ENCODE measurements at regions not wholly inside any gene's neighbourhood (a gene's known extent, or its start where the extent isn't known, plus 50 kb on each side); places are given as distances from the start of the nearest gene placed in this dataset.

DNA sequence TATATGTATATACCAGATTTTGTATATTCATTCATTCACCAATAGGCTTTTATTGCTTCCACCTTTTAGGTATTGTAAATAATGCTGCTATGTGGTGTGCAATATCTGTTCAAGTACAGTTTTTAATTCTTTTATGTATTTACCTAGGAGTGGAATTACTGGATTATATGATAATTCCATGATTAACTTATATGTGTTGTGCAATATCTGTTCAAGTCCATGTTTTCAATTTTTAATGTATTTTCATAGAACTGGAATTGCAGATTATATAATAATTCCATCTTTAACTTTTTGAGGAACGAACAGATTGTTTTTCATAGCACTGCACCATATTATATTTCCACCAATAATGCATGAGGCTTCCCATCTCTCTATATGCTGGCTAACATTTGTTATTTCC lies 50.6 kb upstream of the L3MBTL4 start:
- H4K20me1 ChIP-seq (ENCODE audit: insufficient read depth, poor library complexity, severe bottlenecking) = no peaks in the 10 kb centered on the region

DNA sequence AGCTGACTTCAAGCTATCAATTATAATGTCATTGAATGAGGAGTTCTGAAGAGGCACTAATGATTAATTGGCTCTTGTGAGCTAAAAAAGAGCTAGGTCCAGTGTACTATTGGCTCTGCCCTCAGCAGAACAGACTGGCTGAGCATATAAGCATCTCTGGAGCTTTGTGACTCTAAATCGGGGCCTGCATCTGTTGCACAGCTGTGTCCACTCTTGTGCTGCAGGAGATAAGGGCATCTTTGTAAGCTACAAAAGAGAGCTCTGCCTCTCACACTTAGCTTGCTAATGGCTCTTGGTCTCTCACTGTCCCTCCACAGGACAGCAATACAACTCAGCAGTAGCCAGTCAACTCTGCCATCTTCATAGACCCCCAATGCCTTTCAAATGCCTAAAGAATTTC lies 61.5 kb upstream of the L3MBTL4 start:
- Histone ChIP-seq H3K36me3 (replicated peaks; ENCODE audit: insufficient read depth, low read depth) (no peaks in the 10 kb centered on the region), H3K4me3 (no peak overlapping the region), H3K4me1 (ENCODE audit: insufficient read depth) (no peaks in the 10 kb centered on the region), H3K9me3 (ENCODE audit: low read depth) (no peaks in the 10 kb centered on the region), H3K27me3 (no peaks in the 10 kb centered on the region), H3K79me2 (no peaks in the 10 kb centered on the region), H2AFZ (no peak overlapping the region), H4K20me1 (ENCODE audit: insufficient read depth, poor library complexity, severe bottlenecking) (no peaks in the 10 kb centered on the region), H3K4me2 (no peak overlapping the region), H3K9me2 (replicated peaks; ENCODE audit: insufficient read depth) (no peaks in the 10 kb centered on the region), H3K27ac (no peak overlapping the region)
- no peak for DNase-seq (ENCODE audit: low spot score)
- 36% methylated on average over 1 of the region's 1 CpG for WGBS (ENCODE audit: low lambda C conversion rate, missing lambda C conversion rate)
- TF ChIP-seq EZH2 (IDR thresholded peaks at IDR 0.05; ENCODE audit: borderline replicate concordance) (no peak), EZH2phosphoT487 (IDR thresholded peaks at IDR 0.05; ENCODE audit: low read depth, severe bottlenecking, unreplicated experiment) (no peak)
- TF ChIP-seq, protein P1, sequence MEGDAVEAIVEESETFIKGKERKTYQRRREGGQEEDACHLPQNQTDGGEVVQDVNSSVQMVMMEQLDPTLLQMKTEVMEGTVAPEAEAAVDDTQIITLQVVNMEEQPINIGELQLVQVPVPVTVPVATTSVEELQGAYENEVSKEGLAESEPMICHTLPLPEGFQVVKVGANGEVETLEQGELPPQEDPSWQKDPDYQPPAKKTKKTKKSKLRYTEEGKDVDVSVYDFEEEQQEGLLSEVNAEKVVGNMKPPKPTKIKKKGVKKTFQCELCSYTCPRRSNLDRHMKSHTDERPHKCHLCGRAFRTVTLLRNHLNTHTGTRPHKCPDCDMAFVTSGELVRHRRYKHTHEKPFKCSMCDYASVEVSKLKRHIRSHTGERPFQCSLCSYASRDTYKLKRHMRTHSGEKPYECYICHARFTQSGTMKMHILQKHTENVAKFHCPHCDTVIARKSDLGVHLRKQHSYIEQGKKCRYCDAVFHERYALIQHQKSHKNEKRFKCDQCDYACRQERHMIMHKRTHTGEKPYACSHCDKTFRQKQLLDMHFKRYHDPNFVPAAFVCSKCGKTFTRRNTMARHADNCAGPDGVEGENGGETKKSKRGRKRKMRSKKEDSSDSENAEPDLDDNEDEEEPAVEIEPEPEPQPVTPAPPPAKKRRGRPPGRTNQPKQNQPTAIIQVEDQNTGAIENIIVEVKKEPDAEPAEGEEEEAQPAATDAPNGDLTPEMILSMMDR (IDR thresholded peaks at IDR 0.05; ENCODE audit: poor library complexity) = no peak

More for the DNA sequence above, 50.6 kb upstream of the L3MBTL4 start:
- Histone ChIP-seq H3K27ac (no peak overlapping the region), H3K9me2 (replicated peaks; ENCODE audit: insufficient read depth) (no peaks in the 10 kb centered on the region), H3K4me3 (no peak overlapping the region), H3K27me3 (peaks cover 8% of the 10 kb centered on the region), H3K4me1 (ENCODE audit: insufficient read depth) (no peaks in the 10 kb centered on the region), H3K9me3 (ENCODE audit: low read depth) (no peaks in the 10 kb centered on the region), H3K4me2 (no peak overlapping the region), H2AFZ (no peak overlapping the region), H3K79me2 (no peaks in the 10 kb centered on the region), H3K36me3 (replicated peaks; ENCODE audit: insufficient read depth, low read depth) (no peaks in the 10 kb centered on the region)
- TF ChIP-seq EZH2 (IDR thresholded peaks at IDR 0.05; ENCODE audit: borderline replicate concordance) (no peak), EZH2phosphoT487 (IDR thresholded peaks at IDR 0.05; ENCODE audit: low read depth, severe bottlenecking, unreplicated experiment) (no peak)
- TF ChIP-seq, protein P1 (IDR thresholded peaks at IDR 0.05; ENCODE audit: poor library complexity) = no peak
- no peak for DNase-seq (ENCODE audit: low spot score)
- 97% methylated on average over 1 of the region's 1 CpG for WGBS (ENCODE audit: low lambda C conversion rate, missing lambda C conversion rate)

DNA sequence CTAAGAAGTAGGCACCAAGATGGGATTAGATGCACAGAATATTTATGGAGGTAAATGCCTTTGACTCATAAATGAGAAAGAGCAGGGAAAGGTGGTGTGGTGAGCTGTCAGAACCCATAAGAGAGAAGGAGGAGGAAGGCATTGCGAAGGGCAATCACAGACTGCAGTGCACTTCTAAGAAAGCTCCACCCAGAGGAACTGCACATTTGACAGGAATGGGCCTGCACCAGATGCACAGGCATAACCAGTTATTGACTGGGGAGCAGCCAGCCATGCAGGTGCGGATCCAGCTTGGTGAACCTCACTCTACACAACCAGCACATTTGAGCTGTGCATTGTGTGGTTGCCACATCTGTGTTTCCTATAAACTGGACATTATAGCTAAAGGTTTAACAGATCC lies 62.2 kb upstream of the L3MBTL4 start:
- WGBS (ENCODE audit: low lambda C conversion rate, missing lambda C conversion rate) = 98% methylated on average over 2 of the region's 2 CpGs
- DNase-seq (ENCODE audit: low spot score) = no peak
- no peaks in the 10 kb centered on the region for H3K9me3 ChIP-seq (ENCODE audit: low read depth)
- no peak overlapping the region for H3K4me3 ChIP-seq
- H2AFZ ChIP-seq = no peak overlapping the region
- no peaks in the 10 kb centered on the region for H3K36me3 ChIP-seq (replicated peaks; ENCODE audit: insufficient read depth, low read depth)
- H4K20me1 ChIP-seq (ENCODE audit: insufficient read depth, poor library complexity, severe bottlenecking) = no peaks in the 10 kb centered on the region
- H3K79me2 ChIP-seq = no peaks in the 10 kb centered on the region
- no peaks in the 10 kb centered on the region for H3K4me1 ChIP-seq (ENCODE audit: insufficient read depth)
- H3K27ac ChIP-seq = no peak overlapping the region
- H3K9me2 ChIP-seq (replicated peaks; ENCODE audit: insufficient read depth) = no peaks in the 10 kb centered on the region
- H3K4me2 ChIP-seq = no peak overlapping the region
- no peaks in the 10 kb centered on the region for H3K27me3 ChIP-seq
- TF ChIP-seq EZH2 (IDR thresholded peaks at IDR 0.05; ENCODE audit: borderline replicate concordance) = no peak
- TF ChIP-seq EZH2phosphoT487 (IDR thresholded peaks at IDR 0.05; ENCODE audit: low read depth, severe bottlenecking, unreplicated experiment) = no peak
- TF ChIP-seq, protein P1 (IDR thresholded peaks at IDR 0.05; ENCODE audit: poor library complexity) = no peak

DNA sequence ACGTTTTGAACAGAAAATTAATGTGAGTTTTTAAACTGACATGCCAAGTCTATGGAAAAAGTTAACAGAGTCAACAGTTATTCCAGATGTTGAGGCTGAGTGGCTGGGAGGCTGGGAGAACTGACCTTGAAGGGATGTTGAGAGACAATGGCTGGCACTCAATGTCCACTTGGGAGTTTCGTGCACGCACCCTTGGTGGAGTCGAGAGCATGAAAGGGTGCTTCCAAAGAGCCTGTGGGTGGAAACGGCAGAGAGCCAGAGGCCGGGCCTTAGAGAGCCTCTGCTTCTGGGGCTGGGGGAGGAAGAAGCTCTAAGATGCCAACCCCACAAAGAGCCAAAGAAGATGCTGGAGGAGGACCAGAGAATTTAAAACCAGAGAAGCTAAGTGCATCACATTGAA lies 63.4 kb upstream of the L3MBTL4 start:
- DNase-seq (ENCODE audit: low spot score) = no peak
- 90% methylated on average over 6 of the region's 6 CpGs for WGBS (ENCODE audit: low lambda C conversion rate, missing lambda C conversion rate)

More for the DNA sequence above, 63.4 kb upstream of the L3MBTL4 start:
- H3K4me1 ChIP-seq (ENCODE audit: insufficient read depth) = no peaks in the 10 kb centered on the region
- H3K9me3 ChIP-seq (ENCODE audit: low read depth) = no peaks in the 10 kb centered on the region
- no peak overlapping the region for H2AFZ ChIP-seq
- no peaks in the 10 kb centered on the region for H3K27me3 ChIP-seq
- H3K27ac ChIP-seq = no peak overlapping the region
- H3K4me2 ChIP-seq = no peak overlapping the region
- H3K79me2 ChIP-seq = no peaks in the 10 kb centered on the region
- no peaks in the 10 kb centered on the region for H3K36me3 ChIP-seq (replicated peaks; ENCODE audit: insufficient read depth, low read depth)
- TF ChIP-seq EZH2phosphoT487 (IDR thresholded peaks at IDR 0.05; ENCODE audit: low read depth, severe bottlenecking, unreplicated experiment) = no peak
- TF ChIP-seq EZH2 (IDR thresholded peaks at IDR 0.05; ENCODE audit: borderline replicate concordance) = no peak
- TF ChIP-seq, protein P1 (IDR thresholded peaks at IDR 0.05; ENCODE audit: poor library complexity) = no peak
- no peaks in the 10 kb centered on the region for H3K9me2 ChIP-seq (replicated peaks; ENCODE audit: insufficient read depth)
- no peaks in the 10 kb centered on the region for H4K20me1 ChIP-seq (ENCODE audit: insufficient read depth, poor library complexity, severe bottlenecking)
- no peak overlapping the region for H3K4me3 ChIP-seq
